Coronary artery (tissue), 2 donors: ENCODE measurements at regions not wholly inside any gene's neighbourhood (a gene's known extent, or its start where the extent isn't known, plus 50 kb on each side); places are given as distances from the start of the nearest gene placed in this dataset.

ENCODE experiments used
- DNase-seq: peaks from one replicate; pipeline ENCODE4 v3.0.0-alpha.2; 2017; ENCODE audit warnings: low spot score
- H3K27ac ChIP-seq, 2 donors: fragments of 200-600 bp; sonication (generic); one replicate each; pipeline ENCODE4 v1.5.1; 2016 to 2019
- H3K4me3 ChIP-seq: fragments of 200-600 bp; sonication (generic); 2 replicates; pipeline ENCODE4 v1.5.1; 2016; ENCODE audit warnings: mild to moderate bottlenecking, moderate library complexity
- TF ChIP-seq, protein P1 (sequence below): fragments of 200-600 bp; sonication (generic); IDR thresholded peaks from one replicate; pipeline ENCODE4 v1.5.1; 2019; ENCODE audit warnings: antibody characterized with exemption

GRCh38 chr11:71119656-71120269 lies 132.6 kb downstream of the SHANK2 start:
- no peak overlapping the region for H3K4me3 ChIP-seq
- no peak for DNase-seq
- H3K27ac ChIP-seq = no peak overlapping the region
- TF ChIP-seq, protein P1, sequence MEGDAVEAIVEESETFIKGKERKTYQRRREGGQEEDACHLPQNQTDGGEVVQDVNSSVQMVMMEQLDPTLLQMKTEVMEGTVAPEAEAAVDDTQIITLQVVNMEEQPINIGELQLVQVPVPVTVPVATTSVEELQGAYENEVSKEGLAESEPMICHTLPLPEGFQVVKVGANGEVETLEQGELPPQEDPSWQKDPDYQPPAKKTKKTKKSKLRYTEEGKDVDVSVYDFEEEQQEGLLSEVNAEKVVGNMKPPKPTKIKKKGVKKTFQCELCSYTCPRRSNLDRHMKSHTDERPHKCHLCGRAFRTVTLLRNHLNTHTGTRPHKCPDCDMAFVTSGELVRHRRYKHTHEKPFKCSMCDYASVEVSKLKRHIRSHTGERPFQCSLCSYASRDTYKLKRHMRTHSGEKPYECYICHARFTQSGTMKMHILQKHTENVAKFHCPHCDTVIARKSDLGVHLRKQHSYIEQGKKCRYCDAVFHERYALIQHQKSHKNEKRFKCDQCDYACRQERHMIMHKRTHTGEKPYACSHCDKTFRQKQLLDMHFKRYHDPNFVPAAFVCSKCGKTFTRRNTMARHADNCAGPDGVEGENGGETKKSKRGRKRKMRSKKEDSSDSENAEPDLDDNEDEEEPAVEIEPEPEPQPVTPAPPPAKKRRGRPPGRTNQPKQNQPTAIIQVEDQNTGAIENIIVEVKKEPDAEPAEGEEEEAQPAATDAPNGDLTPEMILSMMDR = no peak

GRCh38 chr11:71118671-71119250 lies 133.6 kb downstream of the SHANK2 start:
- TF ChIP-seq, protein P1 = no peak
- no peak for DNase-seq
- Histone ChIP-seq H3K4me3 (no peak overlapping the region), H3K27ac (no peak overlapping the region)

- no peak overlapping the region for H3K4me3 ChIP-seq
- H3K27ac ChIP-seq = no peak overlapping the region
- DNase-seq = no peak
- TF ChIP-seq, protein P1 = no peak
These were observed 135.1 kb downstream of the SHANK2 start for GRCh38 chr11:71117311-71117710.

DNA sequence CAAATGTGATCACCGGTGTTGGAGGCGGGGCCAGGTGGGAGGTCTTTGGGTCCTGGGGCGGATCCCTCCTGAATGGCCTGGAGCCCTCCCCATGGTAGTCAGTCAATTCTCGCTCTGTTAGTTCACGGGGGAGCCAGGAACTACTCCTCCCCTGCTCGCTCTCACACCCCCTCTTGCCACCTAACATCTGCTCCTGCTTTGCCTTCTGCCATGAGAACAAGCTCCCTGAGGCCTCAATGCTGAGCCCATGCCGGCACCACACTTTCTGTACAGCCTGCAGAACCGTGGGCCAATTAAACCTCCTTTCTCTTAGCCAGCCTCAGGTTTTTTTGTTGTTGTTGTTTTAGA lies 135.7 kb downstream of the SHANK2 start:
- TF ChIP-seq, protein P1 = no peak
- no peak for DNase-seq
- no peak overlapping the region for H3K27ac ChIP-seq
- no peak overlapping the region for H3K4me3 ChIP-seq

DNA sequence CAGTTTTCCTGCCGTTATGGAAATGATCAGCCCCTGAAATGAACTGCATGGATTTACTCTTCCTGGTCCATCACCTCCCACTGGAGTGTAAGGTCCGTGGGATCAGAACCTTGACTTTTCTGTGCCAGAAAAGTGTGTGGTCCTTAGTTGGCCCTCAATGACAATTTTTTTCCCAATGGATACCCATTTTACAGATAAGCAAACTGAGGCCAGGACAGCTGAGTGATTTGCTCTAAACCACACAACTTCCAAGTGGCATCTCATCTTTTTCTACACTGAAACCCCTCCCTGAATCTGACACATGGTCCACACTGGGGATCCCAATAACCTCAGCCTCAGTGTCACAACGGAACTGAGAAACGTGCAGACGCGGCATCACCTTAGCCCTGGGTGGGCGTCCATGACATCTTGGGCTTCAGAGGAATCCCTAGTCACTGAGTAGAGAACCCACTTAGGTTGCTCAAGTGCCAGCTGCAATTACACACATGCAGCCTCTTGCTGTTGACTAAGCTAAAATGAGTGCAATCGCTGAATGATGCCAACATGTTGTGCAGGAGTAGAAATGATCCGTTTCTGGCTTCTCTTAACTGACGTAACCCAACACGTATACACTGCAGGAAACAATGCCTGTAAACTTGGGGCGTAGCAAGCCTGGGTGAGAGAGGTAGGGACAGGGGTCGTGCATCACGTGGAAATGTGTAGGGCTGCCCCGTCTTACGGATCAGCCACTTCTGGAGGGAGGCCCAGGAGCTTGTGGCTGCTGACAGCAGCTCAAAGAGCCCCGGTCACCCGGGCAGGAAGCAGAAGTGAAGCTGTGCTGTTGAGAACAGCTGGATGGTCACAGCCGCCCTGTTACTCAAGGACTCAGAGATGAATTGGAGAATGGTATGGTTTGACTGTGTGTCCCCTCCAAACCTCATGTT lies 136.3 kb downstream of the SHANK2 start:
- Histone ChIP-seq H3K27ac (no peak overlapping the region), H3K4me3 (no peak overlapping the region)
- DNase-seq = no peak
- TF ChIP-seq, protein P1 = no peak

- no peak for DNase-seq
- TF ChIP-seq, protein P1 = no peak
- no peak overlapping the region for H3K27ac ChIP-seq
- H3K4me3 ChIP-seq = no peak overlapping the region
These were observed 138.1 kb downstream of the SHANK2 start for GRCh38 chr11:71114124-71114851.
